SK-N-SH (cell line): ENCODE measurements at regions not wholly inside any gene's neighbourhood (a gene's known extent, or its start where the extent isn't known, plus 50 kb on each side); places are given as distances from the start of the nearest gene placed in this dataset.

Source experiments
- CTCF ChIA-PET: fragments of 300-600, 350-600 bp; formaldehyde crosslinking; extraction: SDS; loops from one replicate; lab custom pipeline; 2021; lab: Yijun Ruan, JAX
- POLR2A ChIA-PET: fragments of 350-600 bp; sonication (Branson Sonifier 250); formaldehyde crosslinking; extraction: SDS; loops from one replicate; lab custom pipeline; 2020; ENCODE audit warnings: antibody characterized with exemption, inconsistent platforms; lab: Yijun Ruan, JAX
- DNase-seq: peaks from one replicate; pipeline ENCODE4 v3.0.0; 2012
- H2AFZ ChIP-seq: fragments of 200-600 bp; sonication (generic); 2 replicates; pipeline ENCODE4 v1.8.1; 2016; ENCODE audit warnings: antibody characterized with exemption, mild to moderate bottlenecking, low read depth
- H3F3A ChIP-seq: fragments of 200-600 bp; sonication (generic); replicated peaks from 2 replicates; pipeline ENCODE3; 2016; ENCODE audit warnings: antibody characterized with exemption, mild to moderate bottlenecking; ENCODE audit not compliant: insufficient read depth
- H3K27ac ChIP-seq, 2 experiments: fragments of 200-500 bp in 1 of 2; fragments of 200-600 bp in 1 of 2; sonication (Bioruptor generic) in 1 of 2; sonication (generic), shearing (Covaris generic) in 1 of 2; 2 replicates each; pipeline versions ENCODE4 v1.5.1 to v1.6.1; 2014 to 2016; ENCODE audit warnings: low read depth in 2 of 2, inconsistent platforms in 1 of 2, low read length in 1 of 2, mild to moderate bottlenecking in 1 of 2, mixed read lengths in 1 of 2
- H3K27me3 ChIP-seq: fragments of 200-600 bp; sonication (generic), shearing (Covaris generic); 2 replicates; pipeline ENCODE4 v1.6.1; 2016; ENCODE audit warnings: mixed run types; ENCODE audit not compliant: insufficient read depth
- H3K36me3 ChIP-seq, 2 experiments: fragments of 200-500 bp in 1 of 2; fragments of 200-600 bp in 1 of 2; sonication (Bioruptor generic) in 1 of 2; sonication (generic) in 1 of 2; replicated peaks in 1 of 2; 2 replicates each; pipeline versions ENCODE3 to v1.5.1; 2014 to 2016; ENCODE audit warnings: low read length in 1 of 2, mild to moderate bottlenecking in 1 of 2; ENCODE audit not compliant: insufficient read depth in 2 of 2, control insufficient read depth in 1 of 2
- H3K4me1 ChIP-seq, 2 experiments: fragments of 200-500 bp in 1 of 2; fragments of 200-600 bp in 1 of 2; sonication (Bioruptor generic) in 1 of 2; sonication (generic), shearing (Covaris generic) in 1 of 2; 2 replicates each; pipeline versions ENCODE4 v1.5.1 to v1.6.1; 2014 to 2016; ENCODE audit warnings: low read depth in 1 of 2, low read length in 1 of 2, mixed run types in 1 of 2; ENCODE audit not compliant: insufficient read depth in 2 of 2, control insufficient read depth in 1 of 2
- H3K4me2 ChIP-seq: fragments of 200-600 bp; sonication (generic), shearing (Covaris generic); 2 replicates; pipeline ENCODE4 v1.6.1; 2017; ENCODE audit warnings: mixed run types
- H3K4me3 ChIP-seq, 2 experiments: fragments of 200-500 bp in 1 of 2; fragments of 200-600 bp in 1 of 2; sonication (Bioruptor generic) in 1 of 2; sonication (generic), shearing (Covaris generic) in 1 of 2; 2 replicates each; pipeline versions ENCODE4 v1.5.1 to v1.8.1; 2014 to 2016; ENCODE audit warnings: low read depth in 2 of 2, inconsistent platforms in 1 of 2, low read length in 1 of 2, mild to moderate bottlenecking in 1 of 2, mixed read lengths in 1 of 2, moderate library complexity in 1 of 2
- H3K79me2 ChIP-seq: fragments of 200-600 bp; sonication (generic); 2 replicates; pipeline ENCODE4 v1.8.1; 2017; ENCODE audit warnings: mild to moderate bottlenecking; ENCODE audit not compliant: insufficient read depth
- H3K9ac ChIP-seq: fragments of 200-600 bp; sonication (generic); 2 replicates; pipeline ENCODE4 v1.6.1; 2017; ENCODE audit warnings: mixed run types
- H3K9me2 ChIP-seq: fragments of 200-600 bp; sonication (generic); 2 replicates; pipeline ENCODE4 v1.6.1; 2017; ENCODE audit warnings: mixed run types
- H3K9me3 ChIP-seq: fragments of 200-600 bp; sonication (generic); 2 replicates; pipeline ENCODE4 v1.6.1; 2017; ENCODE audit warnings: mixed run types, mild to moderate bottlenecking, moderate library complexity
- H4K20me1 ChIP-seq: fragments of 200-600 bp; sonication (generic); 2 replicates; pipeline ENCODE4 v1.6.1; 2017; ENCODE audit warnings: mild to moderate bottlenecking, mixed run types; ENCODE audit not compliant: insufficient read depth
- CHD2 ChIP-seq: fragments of 150-350 bp; IDR thresholded peaks from 2 replicates; pipeline ENCODE4 v1.6.1; 2018; ENCODE audit warnings: low read length; ENCODE audit not compliant: partially characterized antibody
- ELF1 ChIP-seq: IDR thresholded peaks from 2 replicates; pipeline ENCODE4 v1.4.0; 2012
- EZH2phosphoT487 ChIP-seq: fragments of 200-600 bp; sonication (generic); IDR thresholded peaks from 2 replicates; pipeline ENCODE4 v1.6.1; 2017; ENCODE audit warnings: low read depth, mixed run types, mild to moderate bottlenecking, antibody characterized with exemption, moderate library complexity, borderline replicate concordance
- FOXJ3 ChIP-seq: sonication (generic); formaldehyde crosslinking; IDR thresholded peaks from 2 replicates; pipeline ENCODE4 v1.5.1; 2020; ENCODE audit warnings: mild to moderate bottlenecking, missing genetic modification reagents
- GATA2 ChIP-seq: sonication (generic); formaldehyde crosslinking; IDR thresholded peaks from 2 replicates; pipeline ENCODE4 v1.5.0; 2020; ENCODE audit warnings: mild to moderate bottlenecking, missing genetic modification reagents
- JUND ChIP-seq: IDR thresholded peaks from 2 replicates; pipeline ENCODE4 v1.4.0; 2012
- MXI1 ChIP-seq: IDR thresholded peaks from 2 replicates; pipeline ENCODE4 v1.6.1; 2012; ENCODE audit warnings: mild to moderate bottlenecking, low read depth, low read length, improper control_type of control experiment
- NFIC ChIP-seq: IDR thresholded peaks from 2 replicates; pipeline ENCODE4 v1.4.0; 2012; ENCODE audit warnings: borderline replicate concordance
- NRF1 ChIP-seq: IDR thresholded peaks from 2 replicates; pipeline ENCODE4 v1.6.1; 2012; ENCODE audit warnings: low read depth, mild to moderate bottlenecking, low read length
- POLR2AphosphoS5 ChIP-seq: IDR thresholded peaks from 2 replicates; pipeline ENCODE4 v1.6.1; 2012; ENCODE audit warnings: low read depth, low read length
- RCOR1 ChIP-seq: fragments of 150-350 bp; IDR thresholded peaks from 2 replicates; pipeline ENCODE4 v1.6.1; 2017; ENCODE audit warnings: antibody characterized with exemption, low read length
- RFX5 ChIP-seq: IDR thresholded peaks from 2 replicates; pipeline ENCODE4 v1.6.1; 2012; ENCODE audit warnings: mild to moderate bottlenecking, improper control_type of control experiment, low read length
- RXRA ChIP-seq: IDR thresholded peaks from 2 replicates; pipeline ENCODE4 v1.4.0; 2012; ENCODE audit warnings: low read depth, mild to moderate bottlenecking, borderline replicate concordance
- SIN3A ChIP-seq: IDR thresholded peaks from 2 replicates; pipeline ENCODE4 v1.6.1; 2012; ENCODE audit warnings: low read depth, mild to moderate bottlenecking, low read length, moderate library complexity, borderline replicate concordance
- SMC3 ChIP-seq: IDR thresholded peaks from 2 replicates; pipeline ENCODE4 v1.6.1; 2012; ENCODE audit warnings: low read depth, low read length, improper control_type of control experiment
- TCF12 ChIP-seq: IDR thresholded peaks from 2 replicates; pipeline ENCODE4 v1.4.0; 2012
- USF2 ChIP-seq: fragments of 150-350 bp; IDR thresholded peaks from 2 replicates; pipeline ENCODE4 v1.6.1; 2017; ENCODE audit warnings: antibody characterized with exemption, low read length, low read depth, borderline replicate concordance
- YY1 ChIP-seq: IDR thresholded peaks from 2 replicates; pipeline ENCODE4 v1.4.0; 2012; ENCODE audit warnings: low read depth, mild to moderate bottlenecking
- ZBTB33 ChIP-seq: IDR thresholded peaks from 2 replicates; pipeline ENCODE4 v1.4.0; 2012; ENCODE audit warnings: low read depth, borderline replicate concordance
- WGBS: methylation state at CpG from one replicate; pipeline ENCODE4 v1.1.6; 2017; ENCODE audit warnings: low lambda C conversion rate; 5-methylcytosine and 5-hydroxymethylcytosine counted together

GRCh38 chr7:106588422-106589197 lies 72.3 kb downstream of the CCDC71L start:
- Histone ChIP-seq H3K4me1 (peaks cover 0 to 2% of the 10 kb centered on the region in 2 experiments; a peak in 1 of 4 replicates), H3K9me3 (no peaks in the 10 kb centered on the region), H3K4me3 (no peak overlapping the region), H3K9me2 (no peaks in the 10 kb centered on the region), H3K4me2 (no peak overlapping the region), H3K27me3 (no peaks in the 10 kb centered on the region), H3K79me2 (no peaks in the 10 kb centered on the region), H4K20me1 (no peaks in the 10 kb centered on the region), H3K27ac (no peak overlapping the region), H2AFZ (no peak overlapping the region), H3K9ac (no peak overlapping the region), H3K36me3 (no peaks in the 10 kb centered on the region), H3F3A (peaks cover 3% of the 10 kb centered on the region)
- ChIA-PET CTCF (interaction anchor here (2.1 kb wide), 1 partner anchor 412 kb away, joined by 5 read pairs; no protein-coding TSS in a partner anchor), POLR2A (no interaction called here)
- no peak for DNase-seq
- TF ChIP-seq SIN3A (no peak), CHD2 (no peak), NFIC (no peak), USF2 (no peak), POLR2AphosphoS5 (no peak), MXI1 (no peak), RFX5 (no peak), TCF12 (no peak), EZH2phosphoT487 (no peak), RXRA (no peak), GATA2 (CRISPR knock-in tag) (no peak), NRF1 (no peak), FOXJ3 (CRISPR knock-in tag) (no peak), RCOR1 (no peak), ELF1 (no peak), JUND (no peak), YY1 (no peak), SMC3 (no peak), ZBTB33 (no peak)
- 81% methylated on average over 10 of the region's 10 CpGs for WGBS
